NT2/D1 (cell line): ENCODE measurements at regions not wholly inside any gene's neighbourhood (a gene's known extent, or its start where the extent isn't known, plus 50 kb on each side); places are given as distances from the start of the nearest gene placed in this dataset.

ENCODE experiments used
- DNase-seq: peaks from one replicate; pipeline ENCODE4 v3.0.0-alpha.2; 2011; ENCODE audit warnings: low read depth, low spot score
- H3K27me3 ChIP-seq: 2 replicates; pipeline ENCODE4 v1.6.0; 2011; ENCODE audit warnings: mild to moderate bottlenecking; ENCODE audit not compliant: insufficient read length, insufficient read depth
- H3K36me3 ChIP-seq: 2 replicates; pipeline ENCODE4 v1.6.1; 2011; ENCODE audit warnings: mild to moderate bottlenecking, low read length, mixed read lengths; ENCODE audit not compliant: insufficient read depth, insufficient read length
- H3K4me1 ChIP-seq: 2 replicates; pipeline ENCODE4 v1.5.1; 2011; ENCODE audit not compliant: insufficient read depth, insufficient read length
- H3K4me3 ChIP-seq: 2 replicates; pipeline ENCODE4 v1.5.1; 2011; ENCODE audit warnings: low read depth; ENCODE audit not compliant: insufficient read length
- H3K9ac ChIP-seq: 2 replicates; pipeline ENCODE4 v1.6.0; 2011; ENCODE audit warnings: low read depth; ENCODE audit not compliant: insufficient read length
- H3K9me3 ChIP-seq: 2 replicates; pipeline ENCODE4 v1.5.1; 2011; ENCODE audit warnings: mild to moderate bottlenecking, low read length; ENCODE audit not compliant: insufficient read depth
- SUZ12 ChIP-seq: IDR thresholded peaks from 2 replicates; pipeline ENCODE4 v1.6.1; 2011; ENCODE audit not compliant: insufficient read length, insufficient read depth; ENCODE audit errors: extremely low read depth
- YY1 ChIP-seq: IDR thresholded peaks from 2 replicates; pipeline ENCODE4 v1.6.1; 2011; ENCODE audit not compliant: insufficient read length, insufficient read depth
- ZNF274 ChIP-seq: IDR thresholded peaks from 2 replicates; pipeline ENCODE4 v1.6.1; 2011; ENCODE audit warnings: mild to moderate bottlenecking, low read depth, low read length

DNA sequence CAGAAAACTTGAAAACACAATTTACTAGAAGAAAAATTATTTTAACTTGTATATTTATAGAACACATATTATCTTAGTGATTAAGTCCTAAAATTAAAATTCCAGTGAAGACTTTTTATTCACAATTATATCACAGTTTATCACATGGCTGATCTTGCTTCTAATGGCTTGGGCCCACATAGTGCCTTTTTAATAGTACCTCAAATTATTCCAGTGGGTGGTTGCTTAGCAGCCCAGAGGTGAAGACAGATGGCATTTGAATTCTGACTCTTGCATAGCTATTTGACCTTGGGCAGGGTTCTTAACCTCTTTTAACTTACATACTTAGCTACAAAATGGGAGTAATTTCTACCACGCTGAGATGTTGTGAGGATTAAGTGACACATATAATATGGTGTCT is 214.7 kb upstream of the SGO1 start:
- Histone ChIP-seq H3K9me3 (no peaks in the 10 kb centered on the region), H3K9ac (no peak overlapping the region), H3K4me1 (no peaks in the 10 kb centered on the region), H3K27me3 (no peaks in the 10 kb centered on the region), H3K4me3 (no peak overlapping the region), H3K36me3 (no peaks in the 10 kb centered on the region)
- DNase-seq, result no peak
- TF ChIP-seq SUZ12 (no peak), ZNF274 (no peak), YY1 (no peak)

- H3K27me3 ChIP-seq, result no peaks in the 10 kb centered on the region
- peaks cover 3% of the 10 kb centered on the region; the same call in 1 of the 2 replicates for H3K9me3 ChIP-seq
- H3K9ac ChIP-seq, result no peak overlapping the region
- H3K36me3 ChIP-seq, result no peaks in the 10 kb centered on the region
- TF ChIP-seq YY1 (no peak), SUZ12 (no peak), ZNF274 (no peak)
- DNase-seq, result no peak
- no peaks in the 10 kb centered on the region for H3K4me1 ChIP-seq
- H3K4me3 ChIP-seq, result no peak overlapping the region
These were observed 214.3 kb upstream of the SGO1 start for GRCh38 chr3:20400281-20400680.

DNA sequence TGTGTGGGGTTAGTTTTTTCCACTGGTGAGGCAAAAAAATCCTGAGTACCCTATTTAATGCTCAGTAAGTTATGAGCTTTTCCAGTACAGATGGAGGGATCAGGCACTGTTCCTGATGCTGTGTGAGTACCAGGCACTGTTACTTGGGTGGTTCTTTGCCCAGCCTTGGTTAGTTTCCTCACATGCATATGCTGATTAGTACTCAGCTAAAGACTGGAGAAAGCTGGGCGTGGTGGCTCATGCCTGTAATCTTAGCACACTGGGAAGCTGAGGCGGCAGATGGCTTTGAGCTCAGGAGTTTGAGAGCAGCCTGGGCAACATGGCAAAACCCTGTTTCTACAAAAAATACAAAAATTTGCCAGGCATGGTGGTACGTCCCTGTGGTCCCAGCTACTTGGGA is 210.3 kb upstream of the SGO1 start:
- H3K4me3 ChIP-seq, result no peak overlapping the region
- peak; percentile 15 for DNase-seq
- no peaks in the 10 kb centered on the region for H3K36me3 ChIP-seq
- H3K27me3 ChIP-seq, result no peaks in the 10 kb centered on the region
- peaks cover 15% of the 10 kb centered on the region; the same call in 1 of the 2 replicates for H3K9me3 ChIP-seq
- no peak overlapping the region for H3K9ac ChIP-seq
- TF ChIP-seq SUZ12 (no peak), ZNF274 (no peak), YY1 (no peak)
- H3K4me1 ChIP-seq, result no peaks in the 10 kb centered on the region

GRCh38 chr3:20395692-20396091 is 209.7 kb upstream of the SGO1 start:
- no peak overlapping the region for H3K4me3 ChIP-seq
- H3K9ac ChIP-seq, result no peak overlapping the region
- H3K27me3 ChIP-seq, result no peaks in the 10 kb centered on the region
- H3K36me3 ChIP-seq, result no peaks in the 10 kb centered on the region
- no peak for TF ChIP-seq SUZ12
- no peak for TF ChIP-seq YY1
- no peak for TF ChIP-seq ZNF274
- peaks cover 15% of the 10 kb centered on the region; the same call in 1 of the 2 replicates for H3K9me3 ChIP-seq
- DNase-seq, result no peak
- H3K4me1 ChIP-seq, result no peaks in the 10 kb centered on the region

DNA sequence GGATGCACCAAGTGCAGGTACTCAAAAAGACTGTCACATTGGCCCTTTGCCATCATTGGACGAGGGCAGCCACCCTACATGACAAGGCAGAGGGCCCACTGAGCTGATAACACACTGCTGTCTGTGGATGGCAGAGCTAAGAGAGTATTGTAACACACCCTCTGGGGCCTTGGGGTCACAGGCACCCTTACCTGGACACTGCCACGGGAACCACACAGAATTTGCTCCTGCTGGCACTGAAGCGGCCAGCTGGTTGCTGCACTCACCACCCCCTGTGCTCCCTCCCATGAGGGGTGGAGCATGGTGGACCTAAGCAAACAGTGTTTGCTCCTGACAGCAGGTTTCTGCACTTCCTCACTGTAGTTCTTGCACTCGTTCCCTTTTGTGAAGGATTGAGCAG is 208.2 kb upstream of the SGO1 start:
- no peak overlapping the region for H3K4me3 ChIP-seq
- no peaks in the 10 kb centered on the region for H3K27me3 ChIP-seq
- H3K36me3 ChIP-seq, result no peaks in the 10 kb centered on the region
- peaks cover 15% of the 10 kb centered on the region; the same call in 1 of the 2 replicates for H3K9me3 ChIP-seq
- H3K4me1 ChIP-seq, result no peaks in the 10 kb centered on the region
- no peak overlapping the region for H3K9ac ChIP-seq
- no peak for DNase-seq
- TF ChIP-seq SUZ12, result no peak

GRCh38 chr3:20391644-20392043 is 205.6 kb upstream of the SGO1 start:
- no peaks in the 10 kb centered on the region for H3K27me3 ChIP-seq
- H3K9ac ChIP-seq, result no peak overlapping the region
- H3K4me3 ChIP-seq, result no peak overlapping the region
- TF ChIP-seq ZNF274 (no peak), SUZ12 (no peak)
- DNase-seq, result no peak
- no peaks in the 10 kb centered on the region for H3K4me1 ChIP-seq
- no peaks in the 10 kb centered on the region for H3K36me3 ChIP-seq
- peaks cover 15% of the 10 kb centered on the region; the same call in 1 of the 2 replicates for H3K9me3 ChIP-seq

GRCh38 chr3:20388971-20389370 is 203.0 kb upstream of the SGO1 start:
- Histone ChIP-seq H3K9me3 (peaks cover 18% of the 10 kb centered on the region), H3K9ac (no peak overlapping the region), H3K4me3 (no peak overlapping the region), H3K4me1 (no peaks in the 10 kb centered on the region), H3K27me3 (no peaks in the 10 kb centered on the region), H3K36me3 (no peaks in the 10 kb centered on the region)
- no peak for DNase-seq
- TF ChIP-seq ZNF274 (no peak), SUZ12 (no peak), YY1 (no peak)

DNA sequence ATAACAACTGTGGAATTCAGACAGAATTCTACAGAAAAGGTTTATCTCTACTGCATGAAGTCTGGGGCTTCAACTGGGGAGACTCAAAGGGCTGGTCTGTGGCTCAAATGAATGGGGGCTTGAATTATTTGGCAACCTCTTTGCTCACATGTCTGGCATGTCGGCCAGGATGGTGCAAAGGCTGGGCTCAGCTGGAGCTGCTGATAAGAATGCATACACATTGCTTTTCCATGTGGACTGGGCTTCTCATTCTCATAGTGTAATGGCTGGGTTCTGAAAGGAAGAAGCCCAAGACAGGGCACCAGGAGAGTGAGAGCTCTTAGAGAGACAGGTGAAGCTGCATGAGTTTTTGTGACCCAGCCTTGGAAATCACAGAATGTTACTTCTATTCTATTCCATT is 194.3 kb upstream of the SGO1 start:
- TF ChIP-seq YY1, result no peak
- no peak for TF ChIP-seq SUZ12
- TF ChIP-seq ZNF274, result no peak
- H3K9ac ChIP-seq, result no peak overlapping the region

More for the DNA sequence above, 194.3 kb upstream of the SGO1 start:
- H3K4me1 ChIP-seq, result no peaks in the 10 kb centered on the region
- H3K36me3 ChIP-seq, result no peaks in the 10 kb centered on the region
- no peak for DNase-seq
- peaks cover 15% of the 10 kb centered on the region for H3K9me3 ChIP-seq
- H3K4me3 ChIP-seq, result no peak overlapping the region
- no peaks in the 10 kb centered on the region for H3K27me3 ChIP-seq
